HepG2 (cell line): ENCODE measurements at regions not wholly inside any gene's neighbourhood (a gene's known extent, or its start where the extent isn't known, plus 50 kb on each side); places are given as distances from the start of the nearest gene placed in this dataset.
"Not testable (repeated sequence)": the region's sequence is repeated elsewhere in the genome, so short reads cannot be mapped to it uniquely, and the experiment has no call there.

ENCODE experiments used
- ATAC-seq: fragments of 200-7000 bp; cut with Tn5 transposase; 3 replicates; pipeline ENCODE4 v1.9.1; 2020; ENCODE audit warnings: mild to moderate bottlenecking, moderate library complexity
- BruUV-seq: library from RNA; stranded (reverse); fragments of 400-500 nt; replicated peaks from 2 replicates; lab custom pipeline; 2021; lab: Mats Ljungman, UMichigan
- CTCF ChIA-PET: fragments of 300-600 bp; formaldehyde crosslinking; extraction: SDS; loops from one replicate; lab custom pipeline; 2021; ENCODE audit warnings: low total read pairs, inconsistent platforms, low intra/inter-chr PET ratio; lab: Yijun Ruan, JAX
- POLR2A ChIA-PET: fragments of 350-600 bp; sonication (Branson Sonifier 250); formaldehyde crosslinking; loops from one replicate; lab custom pipeline; 2020; ENCODE audit warnings: antibody characterized with exemption, inconsistent platforms; lab: Yijun Ruan, JAX
- DNase-seq: peaks from one replicate; pipeline ENCODE4 v3.0.0-alpha.2; 2015; ENCODE audit warnings: low spot score
- FAIRE-seq: peaks from 3 replicates; lab custom pipeline; 2011; peaks lifted over from hg19 to GRCh38; lab: Jason Lieb, UNC
- H2AFZ ChIP-seq: one replicate; pipeline ENCODE4 v1.6.1; 2011; ENCODE audit warnings: low read length, inconsistent platforms
- H3K27ac ChIP-seq: fragments of 300-600 bp; 3 replicates; pipeline ENCODE4 v1.8.0; 2011; ENCODE audit warnings: mixed run types, mild to moderate bottlenecking, mixed read lengths, low read length, inconsistent platforms; ENCODE audit not compliant: insufficient read depth; ENCODE audit errors: extremely low read length
- H3K27me3 ChIP-seq, 2 experiments: fragments of 200-600 bp in 1 of 2; 2 replicates in 1 of 2; 3 replicates in 1 of 2; pipeline versions ENCODE4 v1.6.0 to v1.8.0; 2011; ENCODE audit warnings: low read length in 2 of 2, mild to moderate bottlenecking in 2 of 2, moderate library complexity in 2 of 2, inconsistent platforms in 1 of 2; ENCODE audit not compliant: insufficient read depth in 2 of 2, control insufficient read depth in 1 of 2
- H3K36me3 ChIP-seq, 2 experiments: fragments of 200-600 bp in 1 of 2; replicated peaks in 1 of 2; 2 replicates in 1 of 2; 3 replicates in 1 of 2; pipeline versions ENCODE4 v1.5.1 to v1.8.0; 2011; ENCODE audit warnings: low read length in 2 of 2, inconsistent platforms in 1 of 2; ENCODE audit not compliant: insufficient read depth in 2 of 2, control insufficient read depth in 1 of 2
- H3K4me1 ChIP-seq: 2 replicates; pipeline ENCODE4 v1.5.1; 2012; ENCODE audit warnings: low read length, inconsistent platforms; ENCODE audit not compliant: insufficient read depth
- H3K4me2 ChIP-seq: 2 replicates; pipeline ENCODE4 v1.6.0; 2011; ENCODE audit warnings: low read depth, low read length, inconsistent platforms
- H3K4me3 ChIP-seq, 3 experiments: fragments of 200-600 bp in 1 of 3; sonication (generic), shearing (Covaris generic) in 1 of 3; replicated peaks in 1 of 3; 2 replicates each; pipeline ENCODE4 v1.5.1; 2011 to 2016; ENCODE audit warnings: low read length in 3 of 3, inconsistent platforms in 2 of 3, low read depth in 2 of 3, mild to moderate bottlenecking in 2 of 3, control low read depth in 1 of 3, mixed read lengths in 1 of 3; ENCODE audit not compliant: insufficient read depth in 1 of 3
- H3K79me2 ChIP-seq: one replicate; pipeline ENCODE4 v1.6.1; 2011; ENCODE audit warnings: low read length, inconsistent platforms; ENCODE audit not compliant: insufficient read depth
- H3K9ac ChIP-seq: 2 replicates; pipeline ENCODE4 v1.6.0; 2011; ENCODE audit warnings: mild to moderate bottlenecking, low read depth, low read length, inconsistent platforms; ENCODE audit not compliant: insufficient read depth
- H3K9me3 ChIP-seq: 2 replicates; pipeline ENCODE4 v1.5.1; 2012; ENCODE audit warnings: mild to moderate bottlenecking, low read length
- H4K20me1 ChIP-seq: 2 replicates; pipeline ENCODE4 v1.6.0; 2011; ENCODE audit warnings: inconsistent platforms, mild to moderate bottlenecking, low read length, moderate library complexity; ENCODE audit not compliant: insufficient read depth
- DR1 ChIP-seq: sonication (generic); formaldehyde crosslinking; IDR thresholded peaks from 2 replicates; pipeline ENCODE4 v1.8.0; 2021; ENCODE audit warnings: mild to moderate bottlenecking, missing genetic modification reagents, inconsistent platforms
- HES4 ChIP-seq: sonication (generic); formaldehyde crosslinking; IDR thresholded peaks from 2 replicates; pipeline ENCODE4 v1.9.0; 2021; ENCODE audit warnings: mild to moderate bottlenecking, missing genetic modification reagents, borderline replicate concordance
- MTA3 ChIP-seq: sonication (generic); formaldehyde crosslinking; IDR thresholded peaks from 2 replicates; pipeline ENCODE4 v1.4.0; 2020; ENCODE audit warnings: missing genetic modification reagents
- NR3C1 ChIP-seq: sonication (generic); formaldehyde crosslinking; IDR thresholded peaks from 2 replicates; pipeline ENCODE4 v1.4.0; 2020; ENCODE audit warnings: missing genetic modification reagents
- RFXAP ChIP-seq: sonication (generic); formaldehyde crosslinking; IDR thresholded peaks from 2 replicates; pipeline ENCODE4 v1.4.0; 2020; ENCODE audit warnings: missing genetic modification reagents, borderline replicate concordance
- SMC3 ChIP-seq: IDR thresholded peaks from 2 replicates; pipeline ENCODE4 v1.6.1; 2011; ENCODE audit warnings: low read length, improper control_type of control experiment
- SOX5 ChIP-seq: IDR thresholded peaks from 2 replicates; pipeline ENCODE4 v1.6.1; 2016; ENCODE audit warnings: borderline replicate concordance
- SRSF4 ChIP-seq: fragments of 200-400 bp; formaldehyde crosslinking; IDR thresholded peaks from one replicate; pipeline ENCODE4 v1.6.1; 2018; ENCODE audit warnings: mild to moderate bottlenecking, low read depth, low read length, moderate library complexity; ENCODE audit not compliant: poor library complexity, severe bottlenecking
- TEAD2 ChIP-seq: sonication (generic); formaldehyde crosslinking; IDR thresholded peaks from 2 replicates; pipeline ENCODE4 v1.9.0; 2021; ENCODE audit warnings: missing genetic modification reagents
- TRIM24 ChIP-seq: sonication (generic); formaldehyde crosslinking; IDR thresholded peaks from 2 replicates; pipeline ENCODE4 v1.8.0; 2022; ENCODE audit warnings: mild to moderate bottlenecking, missing genetic modification reagents
- ZC3H13 ChIP-seq: sonication (generic); formaldehyde crosslinking; IDR thresholded peaks from 2 replicates; pipeline ENCODE4 v1.8.1; 2023; ENCODE audit warnings: mild to moderate bottlenecking, missing genetic modification reagents, moderate library complexity
- ZNF274 ChIP-seq: sonication (generic); formaldehyde crosslinking; IDR thresholded peaks from 2 replicates; pipeline ENCODE4 v1.5.1; 2020; ENCODE audit warnings: mild to moderate bottlenecking, missing genetic modification reagents
- ZNF510 ChIP-seq: sonication (generic); formaldehyde crosslinking; IDR thresholded peaks from 2 replicates; pipeline ENCODE4 v1.4.0; 2020; ENCODE audit warnings: low read depth, mild to moderate bottlenecking, missing genetic modification reagents
- ZNF547 ChIP-seq: sonication (generic); formaldehyde crosslinking; IDR thresholded peaks from 2 replicates; pipeline ENCODE4 v1.5.1; 2020; ENCODE audit warnings: mild to moderate bottlenecking, missing genetic modification reagents
- ZNF614 ChIP-seq: IDR thresholded peaks from 2 replicates; pipeline ENCODE4 v1.6.1; 2018; ENCODE audit warnings: missing biosample characterization, missing genetic modification reagents, inconsistent platforms, borderline replicate concordance
- WGBS: methylation state at CpG from one replicate; pipeline ENCODE4 v1.1.6; 2017; ENCODE audit warnings: low lambda C conversion rate; 5-methylcytosine and 5-hydroxymethylcytosine counted together
- in situ Hi-C: cut with HindIII; loops from 2 replicates; pipeline ENCODE4 v1.10.0; 2017; ENCODE audit warnings: low pct_unique_long_range_greater_than_20kb; ENCODE audit not compliant: extremely low pct_ligation_motif_present
- intact Hi-C: fragments of 100-400 bp; cut with micrococcal nuclease; formaldehyde crosslinking; loops from one replicate; pipeline ENCODE4 v1.10.0; 2022; ENCODE audit not compliant: unreplicated experiment
- TF ChIP-seq, protein P1 (sequence below): sonication (generic); formaldehyde crosslinking; conservative IDR thresholded peaks from 2 replicates; pipeline ENCODE4 v1.8.1; 2023; ENCODE audit warnings: missing genetic modification reagents
- TF ChIP-seq, protein P2 (sequence below): sonication (generic); formaldehyde crosslinking; IDR thresholded peaks from 2 replicates; pipeline ENCODE4 v1.5.0; 2020; ENCODE audit warnings: missing genetic modification reagents
- TF ChIP-seq, protein P3 (sequence below): sonication (generic); formaldehyde crosslinking; IDR thresholded peaks from 2 replicates; pipeline ENCODE4 v1.9.0; 2022; ENCODE audit warnings: missing genetic modification reagents, mild to moderate bottlenecking, borderline replicate concordance

DNA sequence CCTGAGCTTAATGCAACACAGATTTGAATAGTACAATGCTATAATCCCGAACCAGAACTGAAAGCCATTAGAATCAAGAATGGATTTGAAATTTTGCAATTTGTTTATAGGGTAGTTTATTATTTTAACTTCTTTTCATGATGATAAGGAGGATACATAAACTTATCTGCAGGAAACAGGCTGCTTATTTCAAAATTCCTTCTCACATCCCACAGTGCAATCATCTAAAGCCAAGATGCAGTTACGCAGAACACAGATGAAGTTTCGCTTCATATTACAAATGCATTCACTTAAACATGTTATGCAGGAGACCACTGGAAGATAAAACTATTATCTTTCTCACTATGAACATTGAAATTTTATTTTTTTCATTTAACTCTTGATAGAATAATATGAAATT is 1019.6 kb downstream of the PLA2G4A start:
- intact Hi-C loops, result no loop called here
- Histone ChIP-seq H2AFZ (no peak overlapping the region), H4K20me1 (no peaks in the 10 kb centered on the region), H3K27me3 (no peaks in the 10 kb centered on the region), H3K36me3 (no peaks in the 10 kb centered on the region)
- TF ChIP-seq TEAD2 (no peak), ZC3H13 (CRISPR knock-in tag) (no peak), ZNF614 (CRISPR knock-in tag) (no peak), RFXAP (no peak), SOX5 (CRISPR knock-in tag) (no peak), NR3C1 (CRISPR knock-in tag) (no peak), HES4 (no peak), DR1 (CRISPR knock-in tag) (no peak), MTA3 (no peak), ZNF274 (no peak), SRSF4 (no peak), SMC3 (no peak), TRIM24 (CRISPR knock-in tag) (no peak), ZNF510 (CRISPR knock-in tag) (no peak), ZNF547 (CRISPR knock-in tag) (no peak)
- TF ChIP-seq, protein P1, sequence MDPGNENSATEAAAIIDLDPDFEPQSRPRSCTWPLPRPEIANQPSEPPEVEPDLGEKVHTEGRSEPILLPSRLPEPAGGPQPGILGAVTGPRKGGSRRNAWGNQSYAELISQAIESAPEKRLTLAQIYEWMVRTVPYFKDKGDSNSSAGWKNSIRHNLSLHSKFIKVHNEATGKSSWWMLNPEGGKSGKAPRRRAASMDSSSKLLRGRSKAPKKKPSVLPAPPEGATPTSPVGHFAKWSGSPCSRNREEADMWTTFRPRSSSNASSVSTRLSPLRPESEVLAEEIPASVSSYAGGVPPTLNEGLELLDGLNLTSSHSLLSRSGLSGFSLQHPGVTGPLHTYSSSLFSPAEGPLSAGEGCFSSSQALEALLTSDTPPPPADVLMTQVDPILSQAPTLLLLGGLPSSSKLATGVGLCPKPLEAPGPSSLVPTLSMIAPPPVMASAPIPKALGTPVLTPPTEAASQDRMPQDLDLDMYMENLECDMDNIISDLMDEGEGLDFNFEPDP, result no peak
- TF ChIP-seq, protein P2, sequence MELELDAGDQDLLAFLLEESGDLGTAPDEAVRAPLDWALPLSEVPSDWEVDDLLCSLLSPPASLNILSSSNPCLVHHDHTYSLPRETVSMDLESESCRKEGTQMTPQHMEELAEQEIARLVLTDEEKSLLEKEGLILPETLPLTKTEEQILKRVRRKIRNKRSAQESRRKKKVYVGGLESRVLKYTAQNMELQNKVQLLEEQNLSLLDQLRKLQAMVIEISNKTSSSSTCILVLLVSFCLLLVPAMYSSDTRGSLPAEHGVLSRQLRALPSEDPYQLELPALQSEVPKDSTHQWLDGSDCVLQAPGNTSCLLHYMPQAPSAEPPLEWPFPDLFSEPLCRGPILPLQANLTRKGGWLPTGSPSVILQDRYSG (CRISPR knock-in tag), result no peak
- TF ChIP-seq, protein P3, sequence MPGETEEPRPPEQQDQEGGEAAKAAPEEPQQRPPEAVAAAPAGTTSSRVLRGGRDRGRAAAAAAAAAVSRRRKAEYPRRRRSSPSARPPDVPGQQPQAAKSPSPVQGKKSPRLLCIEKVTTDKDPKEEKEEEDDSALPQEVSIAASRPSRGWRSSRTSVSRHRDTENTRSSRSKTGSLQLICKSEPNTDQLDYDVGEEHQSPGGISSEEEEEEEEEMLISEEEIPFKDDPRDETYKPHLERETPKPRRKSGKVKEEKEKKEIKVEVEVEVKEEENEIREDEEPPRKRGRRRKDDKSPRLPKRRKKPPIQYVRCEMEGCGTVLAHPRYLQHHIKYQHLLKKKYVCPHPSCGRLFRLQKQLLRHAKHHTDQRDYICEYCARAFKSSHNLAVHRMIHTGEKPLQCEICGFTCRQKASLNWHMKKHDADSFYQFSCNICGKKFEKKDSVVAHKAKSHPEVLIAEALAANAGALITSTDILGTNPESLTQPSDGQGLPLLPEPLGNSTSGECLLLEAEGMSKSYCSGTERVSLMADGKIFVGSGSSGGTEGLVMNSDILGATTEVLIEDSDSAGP (CRISPR knock-in tag), result no peak
- TF ChIP-seq, all 625 proteins: peak for 0
- in situ Hi-C loops, result no loop called here
- no peak overlapping the region for H3K9ac ChIP-seq
- no peak overlapping the region for H3K4me2 ChIP-seq
- no peaks in the 10 kb centered on the region for H3K79me2 ChIP-seq
- H3K9me3 ChIP-seq, result no peaks in the 10 kb centered on the region
- BruUV-seq, result no TSS peak
- H3K27ac ChIP-seq, result no peak overlapping the region
- ChIA-PET POLR2A (no interaction called here), CTCF (no interaction called here)
- DNase-seq (no peak), FAIRE-seq (no peak), ATAC-seq (no peak)
- no peak overlapping the region for H3K4me3 ChIP-seq
- H3K4me1 ChIP-seq, result no peaks in the 10 kb centered on the region
- 25% methylated on average over 3 of the region's 3 CpGs for WGBS

DNA sequence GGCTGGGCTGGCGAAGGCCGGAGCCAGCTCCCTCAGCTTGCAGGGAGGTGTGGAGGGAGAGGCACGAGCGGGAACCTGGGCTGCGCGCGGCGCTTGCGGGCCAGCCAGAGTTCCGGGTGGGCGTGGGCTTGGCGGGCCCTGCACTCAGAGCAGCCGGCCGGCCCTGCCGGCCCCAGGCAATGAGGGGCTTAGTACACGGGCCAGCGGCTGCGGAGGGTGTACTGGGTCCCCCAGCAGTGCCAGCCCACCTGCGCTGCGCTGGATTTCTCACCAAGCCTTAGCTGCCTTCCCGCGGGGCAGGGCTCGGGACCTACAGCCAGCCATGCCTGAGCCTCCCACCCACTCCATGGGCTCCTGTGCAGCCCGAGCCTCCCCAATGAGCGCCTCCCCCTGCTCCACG is 1021.4 kb downstream of the PLA2G4A start:
- H4K20me1 ChIP-seq, H2AFZ ChIP-seq, H3K36me3 ChIP-seq, H3K27ac ChIP-seq, FAIRE-seq, ATAC-seq, H3K4me3 ChIP-seq, H3K4me1 ChIP-seq, CTCF ChIA-PET, H3K79me2 ChIP-seq, in situ Hi-C loops, H3K27me3 ChIP-seq, H3K9ac ChIP-seq, H3K4me2 ChIP-seq, POLR2A ChIA-PET, BruUV-seq, H3K9me3 ChIP-seq, intact Hi-C loops, DNase-seq: not testable (repeated sequence)
- WGBS, result 32% methylated on average over 3 of the region's 26 CpGs
